GM12878 (cell line): ENCODE measurements at regions not wholly inside any gene's neighbourhood (a gene's known extent, or its start where the extent isn't known, plus 50 kb on each side); places are given as distances from the start of the nearest gene placed in this dataset.

Source experiments
- ATAC-seq: fragments of 200-7000 bp; cut with Tn5 transposase; 3 replicates; pipeline ENCODE4 v1.9.1; 2020; ENCODE audit warnings: mild to moderate bottlenecking, moderate library complexity
- BruUV-seq: library from RNA; stranded (reverse); fragments of 400-500 nt; replicated peaks from 2 replicates; lab custom pipeline; 2021; lab: Mats Ljungman, UMichigan
- CTCF ChIA-PET: fragments of 300-600 bp; sonication (Branson Sonifier 250); formaldehyde crosslinking; extraction: SDS; loops from one replicate; lab custom pipeline; 2021; ENCODE audit warnings: inconsistent platforms; lab: Yijun Ruan, JAX
- POLR2A ChIA-PET: fragments of 350-600 bp; formaldehyde crosslinking; extraction: SDS; loops from one replicate; lab custom pipeline; 2021; ENCODE audit warnings: inconsistent platforms; lab: Charles Lee
- RAD21 ChIA-PET: fragments of 300-600 bp; sonication (Branson Sonifier 250); formaldehyde crosslinking; loops from one replicate; lab custom pipeline; 2023; ENCODE audit warnings: antibody characterized with exemption; ENCODE audit not compliant: unreplicated experiment; lab: Charles Lee
- SMC1A ChIA-PET: fragments of 300-600 bp; sonication (Branson Sonifier 250); formaldehyde crosslinking; loops from one replicate; lab custom pipeline; 2023; ENCODE audit not compliant: unreplicated experiment, uncharacterized antibody; lab: Charles Lee
- DNase-seq: peaks from one replicate; pipeline ENCODE4 v3.0.0-alpha.2; 2011; ENCODE audit warnings: low read depth, low spot score
- FAIRE-seq: peaks from 3 replicates; lab custom pipeline; 2011; peaks lifted over from hg19 to GRCh38; lab: Jason Lieb, UNC
- H2AFZ ChIP-seq: 2 replicates; pipeline ENCODE4 v1.6.0; 2011; ENCODE audit warnings: low read depth, low read length, control low read depth; ENCODE audit not compliant: control insufficient read depth
- H3K27ac ChIP-seq: 2 replicates; pipeline ENCODE4 v1.5.1; 2011; ENCODE audit warnings: control low read depth; ENCODE audit not compliant: control insufficient read depth, insufficient read depth
- H3K27me3 ChIP-seq, 2 experiments: replicated peaks in 1 of 2; 2 replicates each; pipeline versions ENCODE4 v1.6.0 to v1.6.1; 2011; ENCODE audit warnings: low read length in 1 of 2; ENCODE audit not compliant: control insufficient read depth in 2 of 2, insufficient read depth in 2 of 2
- H3K36me3 ChIP-seq, 2 experiments: 2 replicates each; pipeline ENCODE4 v1.5.1; 2011; ENCODE audit warnings: low read length in 1 of 2; ENCODE audit not compliant: control insufficient read depth in 2 of 2, insufficient read depth in 2 of 2
- H3K4me1 ChIP-seq: 2 replicates; pipeline ENCODE4 v1.6.1; 2011; ENCODE audit warnings: mild to moderate bottlenecking, low read length, moderate library complexity, mixed read lengths; ENCODE audit not compliant: control insufficient read depth, insufficient read depth
- H3K4me2 ChIP-seq: 2 replicates; pipeline ENCODE4 v1.6.0; 2011; ENCODE audit warnings: control low read depth; ENCODE audit not compliant: control insufficient read depth, insufficient read depth
- H3K4me3 ChIP-seq: fragments of 200-600 bp; sonication (generic); 2 replicates; pipeline ENCODE4 v1.5.1; 2016
- H3K79me2 ChIP-seq: 2 replicates; pipeline ENCODE4 v1.6.0; 2011; ENCODE audit warnings: low read length; ENCODE audit not compliant: control insufficient read depth, insufficient read depth
- H3K9ac ChIP-seq: 2 replicates; pipeline ENCODE4 v1.8.0; 2011; ENCODE audit warnings: low read length, control low read depth, mixed read lengths; ENCODE audit not compliant: control insufficient read depth, insufficient read depth
- H3K9me3 ChIP-seq: replicated peaks from 3 replicates; pipeline ENCODE4 v1.5.1; 2011; ENCODE audit warnings: mild to moderate bottlenecking, low read length; ENCODE audit not compliant: control insufficient read depth, insufficient read depth
- H4K20me1 ChIP-seq: 2 replicates; pipeline ENCODE4 v1.6.0; 2011; ENCODE audit not compliant: control insufficient read depth, insufficient read depth
- BCL11A ChIP-seq: IDR thresholded peaks from 2 replicates; pipeline ENCODE4 v1.6.1; 2011; ENCODE audit warnings: low read depth, low read length
- CREB1 ChIP-seq: IDR thresholded peaks from 2 replicates; pipeline ENCODE4 v1.6.1; 2012; ENCODE audit warnings: low read depth, mild to moderate bottlenecking, inconsistent platforms
- CUX1 ChIP-seq: IDR thresholded peaks from 2 replicates; pipeline ENCODE4 v1.6.1; 2012; ENCODE audit warnings: improper control_type of control experiment, low read depth, low read length; ENCODE audit not compliant: insufficient replicate concordance
- EP300 ChIP-seq, 2 experiments: fragments of 150-350 bp in 1 of 2; IDR thresholded peaks; 2 replicates each; pipeline ENCODE4 v1.6.1; 2011 to 2012; ENCODE audit warnings: low read depth in 2 of 2, low read length in 2 of 2, borderline replicate concordance in 1 of 2, improper control_type of control experiment in 1 of 2, inconsistent platforms in 1 of 2; ENCODE audit not compliant: control insufficient read depth in 1 of 2
- FOS ChIP-seq: IDR thresholded peaks from 3 replicates; pipeline ENCODE4 v1.6.1; 2011; ENCODE audit warnings: borderline replicate concordance; ENCODE audit not compliant: insufficient read length; ENCODE audit errors: extremely low read depth
- HDAC2 ChIP-seq: fragments of 200-600 bp; sonication (generic); IDR thresholded peaks from 2 replicates; pipeline ENCODE4 v1.6.1; 2017
- HDGF ChIP-seq: fragments of 450-650 bp; IDR thresholded peaks from 2 replicates; pipeline ENCODE4 v1.6.1; 2016; ENCODE audit warnings: antibody characterized with exemption
- IKZF1 ChIP-seq: fragments of 450-650 bp; conservative IDR thresholded peaks from 2 replicates; pipeline ENCODE4 v1.6.1; 2017; ENCODE audit warnings: antibody characterized with exemption, mild to moderate bottlenecking
- MLLT1 ChIP-seq: fragments of 450-650 bp; IDR thresholded peaks from 2 replicates; pipeline ENCODE4 v1.6.1; 2016; ENCODE audit warnings: mild to moderate bottlenecking
- NKRF ChIP-seq: fragments of 450-650 bp; conservative IDR thresholded peaks from 2 replicates; pipeline ENCODE4 v1.6.1; 2017; ENCODE audit warnings: mild to moderate bottlenecking, moderate library complexity
- PML ChIP-seq: IDR thresholded peaks from 2 replicates; pipeline ENCODE4 v1.6.1; 2012; ENCODE audit warnings: low read length, inconsistent platforms
- POLR2AphosphoS5 ChIP-seq: IDR thresholded peaks from 2 replicates; pipeline ENCODE4 v1.6.1; 2011; ENCODE audit warnings: mild to moderate bottlenecking, low read length, inconsistent platforms
- POU2F2 ChIP-seq: IDR thresholded peaks from 3 replicates; pipeline ENCODE4 v1.6.1; 2011; ENCODE audit warnings: low read depth, mild to moderate bottlenecking, low read length, borderline replicate concordance
- SMARCA5 ChIP-seq: fragments of 450-650 bp; IDR thresholded peaks from 2 replicates; pipeline ENCODE4 v1.6.1; 2017; ENCODE audit warnings: mild to moderate bottlenecking
- ZNF24 ChIP-seq: fragments of 450-650 bp; IDR thresholded peaks from 2 replicates; pipeline ENCODE4 v1.6.1; 2017; ENCODE audit warnings: antibody characterized with exemption, mild to moderate bottlenecking
- ZNF384 ChIP-seq: IDR thresholded peaks from 2 replicates; pipeline ENCODE4 v1.6.1; 2012; ENCODE audit warnings: low read depth, mild to moderate bottlenecking, low read length, improper control_type of control experiment, borderline replicate concordance
- ZSCAN29 ChIP-seq: fragments of 450-650 bp; IDR thresholded peaks from 2 replicates; pipeline ENCODE4 v1.6.1; 2017; ENCODE audit warnings: mild to moderate bottlenecking, moderate library complexity
- ZZZ3 ChIP-seq: IDR thresholded peaks from 2 replicates; pipeline ENCODE4 v1.6.1; 2011; ENCODE audit warnings: low read depth; ENCODE audit not compliant: control insufficient read depth, insufficient read length
- WGBS: methylation state at CpG from one replicate; pipeline ENCODE4 v1.1.6; 2016; ENCODE audit warnings: low lambda C conversion rate; ENCODE audit not compliant: insufficient replicate concordance, insufficient coverage; ENCODE audit errors: missing lambda C conversion rate; 5-methylcytosine and 5-hydroxymethylcytosine counted together
- in situ Hi-C: fragments of 300-500 bp; cut with MboI; formaldehyde crosslinking; loops from 9 replicates; pipeline ENCODE4 v1.14.3; 2018; ENCODE audit warnings: mixed read lengths
- intact Hi-C: fragments of 100-400 bp; cut with micrococcal nuclease; formaldehyde crosslinking; loops from one replicate; pipeline ENCODE4 v1.14.2; 2022; ENCODE audit not compliant: unreplicated experiment

- TF ChIP-seq CUX1 (no peak), NKRF (no peak), POLR2AphosphoS5 (no peak)
Observed at GRCh38 chr5:38728029-38728428, 117.8 kb upstream of the OSMR start (continued).

- no peak overlapping the region for H2AFZ ChIP-seq
- H3K9ac ChIP-seq = no peak overlapping the region
- no peaks in the 10 kb centered on the region for H3K79me2 ChIP-seq
- FAIRE-seq (no peak), DNase-seq (no peak), ATAC-seq (no peak)
- no peaks in the 10 kb centered on the region for H3K36me3 ChIP-seq
- no peaks in the 10 kb centered on the region for H3K9me3 ChIP-seq
- no peak overlapping the region for H3K4me3 ChIP-seq
- WGBS = 19% methylated on average over 4 of the region's 4 CpGs
- intact Hi-C loops = no loop called here
- ChIA-PET SMC1A (no interaction called here), RAD21 (no interaction called here), CTCF (no interaction called here), POLR2A (no interaction called here)
- in situ Hi-C loops = no loop called here
- BruUV-seq = no TSS peak
- no peak overlapping the region for H3K4me2 ChIP-seq
- no peak overlapping the region for H3K27ac ChIP-seq
- no peaks in the 10 kb centered on the region for H4K20me1 ChIP-seq
- H3K27me3 ChIP-seq = no peaks in the 10 kb centered on the region
- no peaks in the 10 kb centered on the region for H3K4me1 ChIP-seq
- no peak for TF ChIP-seq POU2F2
- no peak for TF ChIP-seq PML
- TF ChIP-seq EP300 (IDR thresholded peaks at IDR 0.05; ENCODE audit: borderline replicate concordance in 1 of 2, control insufficient read depth in 1 of 2, low read depth in 2 of 2, low read length in 2 of 2) = no peak
- TF ChIP-seq CREB1 = no peak
- TF ChIP-seq BCL11A = no peak
- no peak for TF ChIP-seq IKZF1
- no peak for TF ChIP-seq MLLT1
- TF ChIP-seq ZSCAN29 = no peak
- TF ChIP-seq HDGF = no peak
- no peak for TF ChIP-seq SMARCA5
- TF ChIP-seq ZZZ3 = no peak
- no peak for TF ChIP-seq HDAC2
- no peak for TF ChIP-seq ZNF24
- no peak for TF ChIP-seq ZNF384
- TF ChIP-seq FOS = no peak
Observed at GRCh38 chr5:38731461-38731860, 114.4 kb upstream of the OSMR start.
